Esophagus squamous epithelium (tissue), 5 donors: ENCODE measurements at regions not wholly inside any gene's neighbourhood (a gene's known extent, or its start where the extent isn't known, plus 50 kb on each side); places are given as distances from the start of the nearest gene placed in this dataset.

Source experiments
- DNase-seq: peaks from one replicate; lab custom pipeline; 2025; lab: John Stamatoyannopoulos, UW
- H3K27ac ChIP-seq, 4 donors: fragments of 200-600 bp; sonication (generic); one replicate each; pipeline ENCODE4 v1.5.1; 2016 to 2019; ENCODE audit warnings: mild to moderate bottlenecking in 1 of 4
- H3K27me3 ChIP-seq, 4 donors: fragments of 200-600 bp; sonication (generic); 1 replicate in 3 of 4; 2 replicates in 1 of 4; pipeline versions ENCODE4 v1.5.1 to v1.6.0; 2017 to 2021; ENCODE audit warnings: antibody characterized with exemption in 1 of 4
- H3K36me3 ChIP-seq, 3 donors: fragments of 200-600 bp; sonication (generic); one replicate each; pipeline ENCODE4 v1.5.1; 2016 to 2019
- H3K4me1 ChIP-seq, 3 donors: fragments of 200-600 bp; sonication (generic); one replicate each; pipeline ENCODE4 v1.5.1; 2017 to 2019
- H3K4me3 ChIP-seq, 4 donors: fragments of 200-600 bp; sonication (generic); 1 replicate in 3 of 4; 2 replicates in 1 of 4; pipeline ENCODE4 v1.5.1; 2016 to 2019; ENCODE audit warnings: mild to moderate bottlenecking in 2 of 4, moderate library complexity in 1 of 4
- H3K9me3 ChIP-seq, 3 donors: fragments of 200-600 bp; sonication (generic); one replicate each; pipeline ENCODE4 v1.5.1; 2016 to 2019
- POLR2A ChIP-seq, 4 donors: fragments of 450-650 bp; IDR thresholded peaks; one replicate each; pipeline ENCODE4 v1.6.1; 2017; ENCODE audit warnings: antibody characterized with exemption in 4 of 4, mild to moderate bottlenecking in 4 of 4, moderate library complexity in 3 of 4
- WGBS, 2 donors: methylation state at CpG; one replicate each; pipeline ENCODE4 v1.1.5; 2018; 5-methylcytosine and 5-hydroxymethylcytosine counted together
- intact Hi-C: fragments of 100-400 bp; cut with DNase I; formaldehyde crosslinking; loops from one replicate; pipeline ENCODE4 v1.15.0; 2022
- TF ChIP-seq, protein P1 (sequence below), 6 experiments: fragments of 450-650 bp in 4 of 6; fragments of 200-600 bp in 2 of 6; sonication (generic) in 2 of 6; IDR thresholded peaks; one replicate each; pipeline ENCODE4 v1.5.1; 2016 to 2019; ENCODE audit warnings: antibody characterized with exemption in 6 of 6, mild to moderate bottlenecking in 4 of 6, moderate library complexity in 4 of 6
- donor health status: DM: yes; HTN: yes; CAD: no.

DNA sequence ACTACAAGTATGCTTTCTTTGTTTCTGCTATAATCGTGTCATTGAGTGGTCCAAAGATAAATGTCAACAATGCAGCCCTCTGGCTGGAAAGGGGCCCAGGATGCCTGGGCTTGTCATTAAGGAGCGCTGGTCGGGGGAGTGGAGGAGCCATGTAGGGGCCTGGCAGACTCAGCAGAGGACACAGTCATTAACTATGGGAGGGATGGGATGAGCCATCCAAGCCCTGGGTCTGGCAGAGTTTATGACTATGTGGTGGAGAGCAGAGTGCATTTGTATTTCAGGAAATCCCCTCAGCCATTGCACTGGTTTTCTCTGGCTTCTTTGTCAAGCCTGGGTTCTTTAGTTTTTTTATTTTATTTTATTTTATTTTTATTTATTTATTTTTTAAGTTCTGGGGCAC lies 243.1 kb downstream of the C12orf75 start:
- Histone ChIP-seq H3K27me3 (no peaks in the 10 kb centered on the region), H3K9me3 (no peaks in the 10 kb centered on the region), H3K4me1 (no peaks in the 10 kb centered on the region), H3K4me3 (no peak overlapping the region), H3K27ac (no peak overlapping the region), H3K36me3 (no peaks in the 10 kb centered on the region)
- intact Hi-C loops: no loop called here
- WGBS, 2 donors: 59 to 77% methylated on average over 2 to 3 of the region's 3 CpGs
- DNase-seq: no peak
- TF ChIP-seq, protein P1, sequence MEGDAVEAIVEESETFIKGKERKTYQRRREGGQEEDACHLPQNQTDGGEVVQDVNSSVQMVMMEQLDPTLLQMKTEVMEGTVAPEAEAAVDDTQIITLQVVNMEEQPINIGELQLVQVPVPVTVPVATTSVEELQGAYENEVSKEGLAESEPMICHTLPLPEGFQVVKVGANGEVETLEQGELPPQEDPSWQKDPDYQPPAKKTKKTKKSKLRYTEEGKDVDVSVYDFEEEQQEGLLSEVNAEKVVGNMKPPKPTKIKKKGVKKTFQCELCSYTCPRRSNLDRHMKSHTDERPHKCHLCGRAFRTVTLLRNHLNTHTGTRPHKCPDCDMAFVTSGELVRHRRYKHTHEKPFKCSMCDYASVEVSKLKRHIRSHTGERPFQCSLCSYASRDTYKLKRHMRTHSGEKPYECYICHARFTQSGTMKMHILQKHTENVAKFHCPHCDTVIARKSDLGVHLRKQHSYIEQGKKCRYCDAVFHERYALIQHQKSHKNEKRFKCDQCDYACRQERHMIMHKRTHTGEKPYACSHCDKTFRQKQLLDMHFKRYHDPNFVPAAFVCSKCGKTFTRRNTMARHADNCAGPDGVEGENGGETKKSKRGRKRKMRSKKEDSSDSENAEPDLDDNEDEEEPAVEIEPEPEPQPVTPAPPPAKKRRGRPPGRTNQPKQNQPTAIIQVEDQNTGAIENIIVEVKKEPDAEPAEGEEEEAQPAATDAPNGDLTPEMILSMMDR (IDR thresholded peaks at IDR 0.05): no peak
- TF ChIP-seq POLR2A (IDR thresholded peaks at IDR 0.05): no peak

- WGBS, 2 donors: 64 to 79% methylated on average over 4 to 5 of the region's 5 CpGs
- Histone ChIP-seq H3K9me3 (no peaks in the 10 kb centered on the region), H3K27ac (no peak overlapping the region), H3K36me3 (no peaks in the 10 kb centered on the region), H3K27me3 (no peaks in the 10 kb centered on the region), H3K4me3 (no peak overlapping the region), H3K4me1 (no peaks in the 10 kb centered on the region)
- DNase-seq: no peak
- intact Hi-C loops: no loop called here
- no peak for TF ChIP-seq POLR2A (IDR thresholded peaks at IDR 0.05)
- TF ChIP-seq, protein P1 (IDR thresholded peaks at IDR 0.05): no peak
Observed at GRCh38 chr12:105574056-105574715, 243.7 kb downstream of the C12orf75 start.

GRCh38 chr12:105575235-105575634 lies 244.7 kb downstream of the C12orf75 start:
- H3K36me3 ChIP-seq: no peaks in the 10 kb centered on the region
- intact Hi-C loops: no loop called here
- H3K27ac ChIP-seq: no peak overlapping the region
- TF ChIP-seq POLR2A (IDR thresholded peaks at IDR 0.05): no peak
- TF ChIP-seq, protein P1 (IDR thresholded peaks at IDR 0.05): no peak
- DNase-seq: no peak
- 77 to 87% methylated on average over 2 of the region's 2 CpGs for WGBS, 2 donors
- H3K27me3 ChIP-seq: no peaks in the 10 kb centered on the region
- no peaks in the 10 kb centered on the region for H3K9me3 ChIP-seq
- H3K4me3 ChIP-seq: no peak overlapping the region
- no peaks in the 10 kb centered on the region for H3K4me1 ChIP-seq

GRCh38 chr12:105576261-105576660 lies 245.8 kb downstream of the C12orf75 start:
- TF ChIP-seq, protein P1 (IDR thresholded peaks at IDR 0.05): no peak
- no peak for TF ChIP-seq POLR2A (IDR thresholded peaks at IDR 0.05)
- 84 to 92% methylated on average over 1 to 2 of the region's 2 CpGs for WGBS, 2 donors

GRCh38 chr12:105580821-105581352 lies 250.4 kb downstream of the C12orf75 start:
- Histone ChIP-seq H3K4me3 (no peak overlapping the region), H3K27ac (peak overlapping the region; percentile 38 to 76 (median 64)), H3K36me3 (no peaks in the 10 kb centered on the region), H3K4me1 (peaks cover 0 to 18% (median 0%) of the 10 kb centered on the region in 3 donors), H3K9me3 (no peaks in the 10 kb centered on the region), H3K27me3 (no peaks in the 10 kb centered on the region)
- DNase-seq: no peak
- 41 to 58% methylated on average over 4 to 5 of the region's 5 CpGs for WGBS, 2 donors
- intact Hi-C loops: no loop called here
- TF ChIP-seq, protein P1 (IDR thresholded peaks at IDR 0.05): no peak
- no peak for TF ChIP-seq POLR2A (IDR thresholded peaks at IDR 0.05)

More at GRCh38 chr12:105576261-105576660, 245.8 kb downstream of the C12orf75 start:
- intact Hi-C loops: no loop called here
- Histone ChIP-seq H3K9me3 (no peaks in the 10 kb centered on the region), H3K27me3 (no peaks in the 10 kb centered on the region), H3K36me3 (no peaks in the 10 kb centered on the region), H3K27ac (no peak overlapping the region), H3K4me3 (no peak overlapping the region), H3K4me1 (peaks cover 0 to 10% (median 0%) of the 10 kb centered on the region in 3 donors)
- no peak for DNase-seq
